Hepatocyte (in vitro differentiated cells): ENCODE measurements at regions not wholly inside any gene's neighbourhood (a gene's known extent, or its start where the extent isn't known, plus 50 kb on each side); places are given as distances from the start of the nearest gene placed in this dataset.

Experiments used
- DNase-seq: peaks from one replicate; pipeline ENCODE4 v3.0.0-alpha.2; 2016; ENCODE audit warnings: low spot score
- H2AFZ ChIP-seq: fragments of 200-600 bp; sonication (generic); 2 replicates; pipeline ENCODE4 v1.6.0; 2016; ENCODE audit warnings: antibody characterized with exemption, mild to moderate bottlenecking
- H3K27ac ChIP-seq: fragments of 200-600 bp; sonication (generic); 2 replicates; pipeline ENCODE4 v1.5.1; 2016; ENCODE audit warnings: mild to moderate bottlenecking
- H3K27me3 ChIP-seq: fragments of 200-600 bp; sonication (generic); 2 replicates; pipeline ENCODE4 v1.6.1; 2016
- H3K36me3 ChIP-seq: fragments of 200-600 bp; sonication (generic); replicated peaks from 2 replicates; pipeline ENCODE4 v1.5.1; 2016; ENCODE audit warnings: low read depth; ENCODE audit not compliant: insufficient read depth
- H3K4me1 ChIP-seq: fragments of 200-600 bp; sonication (generic); 2 replicates; pipeline ENCODE4 v1.5.1; 2016; ENCODE audit warnings: mild to moderate bottlenecking, moderate library complexity; ENCODE audit not compliant: insufficient read depth
- H3K4me2 ChIP-seq: fragments of 200-600 bp; sonication (generic); 2 replicates; pipeline ENCODE4 v1.6.0; 2016
- H3K4me3 ChIP-seq: fragments of 200-600 bp; sonication (generic); 2 replicates; pipeline ENCODE4 v1.5.1; 2016; ENCODE audit warnings: mild to moderate bottlenecking
- H3K79me2 ChIP-seq: fragments of 200-600 bp; sonication (generic); 2 replicates; pipeline ENCODE4 v1.6.0; 2017; ENCODE audit warnings: mild to moderate bottlenecking
- H3K9me2 ChIP-seq: fragments of 200-600 bp; sonication (generic); replicated peaks from 2 replicates; pipeline ENCODE4 v1.6.0; 2017; ENCODE audit warnings: mild to moderate bottlenecking; ENCODE audit not compliant: insufficient read depth
- H3K9me3 ChIP-seq: fragments of 200-600 bp; sonication (generic); 2 replicates; pipeline ENCODE4 v1.5.1; 2016; ENCODE audit warnings: low read depth, mild to moderate bottlenecking
- H4K20me1 ChIP-seq: fragments of 200-600 bp; sonication (generic); 2 replicates; pipeline ENCODE4 v1.6.0; 2016; ENCODE audit warnings: mild to moderate bottlenecking; ENCODE audit not compliant: insufficient read depth, poor library complexity, severe bottlenecking
- EZH2 ChIP-seq: fragments of 200-600 bp; sonication (generic); IDR thresholded peaks from 2 replicates; pipeline ENCODE4 v1.6.1; 2016; ENCODE audit warnings: antibody characterized with exemption, mild to moderate bottlenecking, borderline replicate concordance
- EZH2phosphoT487 ChIP-seq: fragments of 200-600 bp; sonication (generic); IDR thresholded peaks from one replicate; pipeline ENCODE4 v1.6.1; 2018; ENCODE audit warnings: antibody characterized with exemption, mild to moderate bottlenecking, low read depth, moderate library complexity; ENCODE audit not compliant: unreplicated experiment, severe bottlenecking
- WGBS: methylation state at CpG from one replicate; pipeline ENCODE4 v1.1.6; 2016; ENCODE audit warnings: low lambda C conversion rate; ENCODE audit errors: missing lambda C conversion rate; 5-methylcytosine and 5-hydroxymethylcytosine counted together
- TF ChIP-seq, protein P1 (sequence below): fragments of 200-600 bp; sonication (generic); IDR thresholded peaks from 2 replicates; pipeline ENCODE4 v1.5.1; 2016; ENCODE audit warnings: antibody characterized with exemption, mild to moderate bottlenecking; ENCODE audit not compliant: poor library complexity

DNA sequence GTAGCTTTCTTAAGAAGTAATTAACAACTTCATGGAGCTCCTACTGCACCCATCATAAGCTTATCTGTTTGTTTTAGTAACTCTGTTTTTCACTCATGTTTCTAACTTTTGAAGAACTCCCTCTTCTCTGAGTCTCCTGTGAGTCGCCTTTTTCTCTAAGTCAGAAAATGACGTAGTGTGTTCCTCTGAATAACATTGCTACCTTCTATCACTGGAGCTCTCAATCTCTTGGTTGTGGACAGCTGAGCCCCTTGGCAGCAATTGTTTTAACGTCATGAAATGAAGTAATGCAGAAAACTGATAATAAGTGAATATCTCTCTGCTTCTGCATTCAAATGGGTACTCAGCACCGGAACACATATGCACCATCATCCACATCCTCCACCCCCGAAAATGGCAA lies 433.3 kb upstream of the SALL3 start:
- Histone ChIP-seq H3K4me2 (no peak overlapping the region), H3K9me2 (no peaks in the 10 kb centered on the region), H3K79me2 (no peaks in the 10 kb centered on the region), H3K4me1 (no peaks in the 10 kb centered on the region), H2AFZ (no peak overlapping the region), H3K9me3 (no peaks in the 10 kb centered on the region), H4K20me1 (no peaks in the 10 kb centered on the region), H3K36me3 (no peaks in the 10 kb centered on the region), H3K4me3 (no peak overlapping the region), H3K27me3 (no peaks in the 10 kb centered on the region), H3K27ac (no peak overlapping the region)
- no peak for TF ChIP-seq EZH2phosphoT487
- TF ChIP-seq, protein P1, sequence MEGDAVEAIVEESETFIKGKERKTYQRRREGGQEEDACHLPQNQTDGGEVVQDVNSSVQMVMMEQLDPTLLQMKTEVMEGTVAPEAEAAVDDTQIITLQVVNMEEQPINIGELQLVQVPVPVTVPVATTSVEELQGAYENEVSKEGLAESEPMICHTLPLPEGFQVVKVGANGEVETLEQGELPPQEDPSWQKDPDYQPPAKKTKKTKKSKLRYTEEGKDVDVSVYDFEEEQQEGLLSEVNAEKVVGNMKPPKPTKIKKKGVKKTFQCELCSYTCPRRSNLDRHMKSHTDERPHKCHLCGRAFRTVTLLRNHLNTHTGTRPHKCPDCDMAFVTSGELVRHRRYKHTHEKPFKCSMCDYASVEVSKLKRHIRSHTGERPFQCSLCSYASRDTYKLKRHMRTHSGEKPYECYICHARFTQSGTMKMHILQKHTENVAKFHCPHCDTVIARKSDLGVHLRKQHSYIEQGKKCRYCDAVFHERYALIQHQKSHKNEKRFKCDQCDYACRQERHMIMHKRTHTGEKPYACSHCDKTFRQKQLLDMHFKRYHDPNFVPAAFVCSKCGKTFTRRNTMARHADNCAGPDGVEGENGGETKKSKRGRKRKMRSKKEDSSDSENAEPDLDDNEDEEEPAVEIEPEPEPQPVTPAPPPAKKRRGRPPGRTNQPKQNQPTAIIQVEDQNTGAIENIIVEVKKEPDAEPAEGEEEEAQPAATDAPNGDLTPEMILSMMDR: no peak
- TF ChIP-seq EZH2: no peak
- whole genome bisulfite sequencing: 76% methylated on average over 5 of the region's 5 CpGs
- DNase-seq: no peak

DNA sequence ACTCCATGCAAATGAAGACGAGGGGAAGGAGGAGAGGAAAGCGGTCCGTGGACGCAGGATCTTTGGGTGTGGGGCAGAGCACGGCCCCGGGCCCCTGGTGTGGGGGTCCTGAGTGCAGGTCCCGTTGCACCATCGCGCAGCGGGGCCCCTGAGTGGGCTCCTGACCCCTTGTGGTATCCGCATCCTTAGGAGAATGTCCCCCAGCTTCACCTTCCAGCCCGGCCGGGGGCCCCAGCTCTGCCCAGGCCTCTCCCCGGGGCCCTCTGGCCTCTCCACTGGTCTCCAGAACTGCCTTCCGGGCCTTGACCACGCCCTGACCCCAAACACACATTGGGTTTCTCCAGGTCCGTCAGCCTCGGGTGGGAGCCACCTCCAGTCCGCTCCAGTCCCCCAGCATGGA lies 431.8 kb upstream of the SALL3 start:
- H3K27me3 ChIP-seq: no peaks in the 10 kb centered on the region
- H3K9me2 ChIP-seq: no peaks in the 10 kb centered on the region
- no peak for DNase-seq
- H3K9me3 ChIP-seq: no peaks in the 10 kb centered on the region
- no peak overlapping the region for H3K4me2 ChIP-seq
- H3K4me1 ChIP-seq: no peaks in the 10 kb centered on the region
- H3K27ac ChIP-seq: no peak overlapping the region
- no peaks in the 10 kb centered on the region for H4K20me1 ChIP-seq
- H3K4me3 ChIP-seq: no peak overlapping the region
- no peaks in the 10 kb centered on the region for H3K79me2 ChIP-seq
- no peaks in the 10 kb centered on the region for H3K36me3 ChIP-seq
- no peak overlapping the region for H2AFZ ChIP-seq
- TF ChIP-seq, protein P1: no peak
- TF ChIP-seq EZH2phosphoT487 (no peak), EZH2 (no peak)
- 91% methylated on average over 15 of the region's 19 CpGs for WGBS

DNA sequence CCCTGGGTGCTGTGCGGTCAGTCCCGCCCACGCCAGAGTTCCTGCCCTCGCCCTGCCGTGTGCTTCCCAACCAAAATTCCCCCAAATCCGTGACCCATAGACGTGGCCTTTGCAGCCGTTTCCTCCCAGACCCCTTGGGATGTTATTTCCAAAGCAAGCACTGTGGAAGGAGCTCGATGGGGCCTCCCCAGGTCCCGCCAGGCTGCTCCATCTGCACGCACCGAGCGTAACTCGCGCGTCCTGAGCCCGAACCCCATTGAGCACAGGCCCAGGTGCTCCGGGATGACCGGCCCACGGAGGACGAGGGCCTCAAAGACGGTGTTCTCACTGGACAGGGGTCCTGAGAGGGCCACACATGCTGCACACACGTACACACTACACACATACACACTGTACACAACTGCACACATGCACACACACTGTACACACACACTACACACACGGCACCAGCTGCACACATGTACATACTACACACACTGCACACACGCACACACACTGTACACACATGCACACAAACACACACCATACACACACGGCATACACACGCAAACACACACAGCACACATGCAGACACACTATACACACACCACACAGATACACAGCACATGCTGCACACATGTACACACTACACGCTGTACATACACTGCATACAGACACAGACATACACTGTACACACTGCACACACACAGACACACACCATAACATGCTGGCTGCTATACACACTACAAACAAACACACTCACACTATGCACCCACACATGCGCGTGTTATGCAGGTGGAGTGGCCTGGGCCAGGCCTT lies 431.2 kb upstream of the SALL3 start:
- Histone ChIP-seq H4K20me1 (no peaks in the 10 kb centered on the region), H3K4me3 (no peak overlapping the region), H3K4me2 (no peak overlapping the region), H3K79me2 (no peaks in the 10 kb centered on the region), H3K27me3 (no peaks in the 10 kb centered on the region), H3K36me3 (no peaks in the 10 kb centered on the region), H3K27ac (no peak overlapping the region), H3K9me3 (no peaks in the 10 kb centered on the region), H2AFZ (no peak overlapping the region), H3K9me2 (no peaks in the 10 kb centered on the region), H3K4me1 (no peaks in the 10 kb centered on the region)
- TF ChIP-seq, protein P1: no peak
- no peak for TF ChIP-seq EZH2phosphoT487
- no peak for TF ChIP-seq EZH2
- DNase-seq: no peak
- WGBS: 96% methylated on average over 30 of the region's 30 CpGs
